ENCODE measurements at regions not wholly inside any gene's neighbourhood (a gene's known extent, or its start where the extent isn't known, plus 50 kb on each side); places are given as distances from the start of the nearest gene placed in this dataset.
"Not testable (repeated sequence)": the region's sequence is repeated elsewhere in the genome, so short reads cannot be mapped to it uniquely, and the experiment has no call there.

- no peak for DNase-seq (ENCODE audit: low read depth)
Measured at GRCh38 chrX:18102006-18102405, 118.7 kb downstream of the BEND2 start.

- DNase-seq (ENCODE audit: low read depth), result no peak
Measured at GRCh38 chrX:18101087-18101486, 119.6 kb downstream of the BEND2 start.

GRCh38 chrX:18099745-18100144 is 120.9 kb downstream of the BEND2 start:
- DNase-seq (ENCODE audit: low read depth), result no peak

- no peak for DNase-seq (ENCODE audit: low read depth)
Measured at GRCh38 chrX:18098763-18099162, 121.9 kb downstream of the BEND2 start.

GRCh38 chrX:18076434-18076833 is 144.3 kb downstream of the BEND2 start:
- DNase-seq (ENCODE audit: low read depth), result no peak

- no peak for DNase-seq (ENCODE audit: low read depth)
Measured at GRCh38 chrX:18075603-18076002, 145.1 kb downstream of the BEND2 start.

GRCh38 chrX:18068045-18068444 is 152.6 kb downstream of the BEND2 start:
- DNase-seq (ENCODE audit: low read depth), result not testable (repeated sequence)

GRCh38 chrX:18065956-18066355 is 154.7 kb downstream of the BEND2 start:
- no peak for DNase-seq (ENCODE audit: low read depth)

- DNase-seq (ENCODE audit: low read depth), result no peak
Measured at GRCh38 chrX:18051690-18052089, 169.0 kb downstream of the BEND2 start.

GRCh38 chrX:18047491-18047890 is 173.2 kb downstream of the BEND2 start:
- no peak for DNase-seq (ENCODE audit: low read depth)

GRCh38 chrX:18045436-18045835 is 175.2 kb downstream of the BEND2 start:
- DNase-seq (ENCODE audit: low read depth), result no peak

GRCh38 chrX:18042776-18043175 is 177.9 kb downstream of the BEND2 start:
- no peak for DNase-seq (ENCODE audit: low read depth)

- DNase-seq (ENCODE audit: low read depth), result no peak
Measured at GRCh38 chrX:18041656-18042055, 179.0 kb downstream of the BEND2 start.

GRCh38 chrX:18039023-18039422 is 177.9 kb upstream of the RAI2 start:
- DNase-seq (ENCODE audit: low read depth), result no peak

- no peak for DNase-seq (ENCODE audit: low read depth)
Measured at GRCh38 chrX:18036394-18036793, 175.3 kb upstream of the RAI2 start.

GRCh38 chrX:18034945-18035344 is 173.8 kb upstream of the RAI2 start:
- no peak for DNase-seq (ENCODE audit: low read depth)

GRCh38 chrX:18034504-18034903 is 173.4 kb upstream of the RAI2 start:
- no peak for DNase-seq (ENCODE audit: low read depth)

GRCh38 chrX:18032486-18033221 is 171.6 kb upstream of the RAI2 start:
- no peak for DNase-seq (ENCODE audit: low read depth)

GRCh38 chrX:18031726-18032375 is 170.8 kb upstream of the RAI2 start:
- DNase-seq (ENCODE audit: low read depth), result no peak

GRCh38 chrX:18030656-18031055 is 169.6 kb upstream of the RAI2 start:
- not testable (repeated sequence) for DNase-seq (ENCODE audit: low read depth)

GRCh38 chrX:18026166-18026565 is 165.1 kb upstream of the RAI2 start:
- peak; percentile 35 for DNase-seq (ENCODE audit: low read depth)

- DNase-seq (ENCODE audit: low read depth), result no peak
Measured at GRCh38 chrX:18017411-18017810, 156.3 kb upstream of the RAI2 start.

- DNase-seq (ENCODE audit: low read depth), result no peak
Measured at GRCh38 chrX:18016941-18017340, 155.8 kb upstream of the RAI2 start.

- DNase-seq (ENCODE audit: low read depth), result no peak
Measured at GRCh38 chrX:18010253-18010652, 149.2 kb upstream of the RAI2 start.
